ENCODE measurements at regions not wholly inside any gene's neighbourhood (a gene's known extent, or its start where the extent isn't known, plus 50 kb on each side); places are given as distances from the start of the nearest gene placed in this dataset.

- TF ChIP-seq, protein P1, sequence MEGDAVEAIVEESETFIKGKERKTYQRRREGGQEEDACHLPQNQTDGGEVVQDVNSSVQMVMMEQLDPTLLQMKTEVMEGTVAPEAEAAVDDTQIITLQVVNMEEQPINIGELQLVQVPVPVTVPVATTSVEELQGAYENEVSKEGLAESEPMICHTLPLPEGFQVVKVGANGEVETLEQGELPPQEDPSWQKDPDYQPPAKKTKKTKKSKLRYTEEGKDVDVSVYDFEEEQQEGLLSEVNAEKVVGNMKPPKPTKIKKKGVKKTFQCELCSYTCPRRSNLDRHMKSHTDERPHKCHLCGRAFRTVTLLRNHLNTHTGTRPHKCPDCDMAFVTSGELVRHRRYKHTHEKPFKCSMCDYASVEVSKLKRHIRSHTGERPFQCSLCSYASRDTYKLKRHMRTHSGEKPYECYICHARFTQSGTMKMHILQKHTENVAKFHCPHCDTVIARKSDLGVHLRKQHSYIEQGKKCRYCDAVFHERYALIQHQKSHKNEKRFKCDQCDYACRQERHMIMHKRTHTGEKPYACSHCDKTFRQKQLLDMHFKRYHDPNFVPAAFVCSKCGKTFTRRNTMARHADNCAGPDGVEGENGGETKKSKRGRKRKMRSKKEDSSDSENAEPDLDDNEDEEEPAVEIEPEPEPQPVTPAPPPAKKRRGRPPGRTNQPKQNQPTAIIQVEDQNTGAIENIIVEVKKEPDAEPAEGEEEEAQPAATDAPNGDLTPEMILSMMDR (IDR thresholded peaks at IDR 0.05 in 2 of 3, conservative IDR thresholded peaks at IDR 0.05 in 1 of 3; ENCODE audit: borderline replicate concordance in 1 of 3, insufficient read depth in 1 of 3, low read depth in 2 of 3, low read length in 2 of 3) = no peak
- TF ChIP-seq ZNF274 (IDR thresholded peaks at IDR 0.05; ENCODE audit: low read depth, low read length) = no peak
- TF ChIP-seq POLR2A (IDR thresholded peaks at IDR 0.05; ENCODE audit: borderline replicate concordance, extremely low read depth, insufficient read depth, insufficient read length) = no peak
- no peak for TF ChIP-seq RAD21 (IDR thresholded peaks at IDR 0.05; ENCODE audit: low read depth)
- TF ChIP-seq SP1 (IDR thresholded peaks at IDR 0.05; ENCODE audit: low read depth) = no peak
- no peak for TF ChIP-seq ELF1 (IDR thresholded peaks at IDR 0.05; ENCODE audit: borderline replicate concordance, low read depth)
- TF ChIP-seq ATF3 (IDR thresholded peaks at IDR 0.05) = no peak
- TF ChIP-seq EZH2 (IDR thresholded peaks at IDR 0.05) = no peak
- no peak for TF ChIP-seq TCF7L2 (IDR thresholded peaks at IDR 0.05; ENCODE audit: borderline replicate concordance, extremely low read depth, insufficient read depth, insufficient read length)
- no peak for TF ChIP-seq CBX3 (IDR thresholded peaks at IDR 0.05; ENCODE audit: low read depth)
- TF ChIP-seq EZH2phosphoT487 (IDR thresholded peaks at IDR 0.05; ENCODE audit: borderline replicate concordance) = no peak
- no peak for TF ChIP-seq POLR2AphosphoS5 (IDR thresholded peaks at IDR 0.05; ENCODE audit: low read depth, low read length)
- no peak for TF ChIP-seq YY1 (IDR thresholded peaks at IDR 0.05; ENCODE audit: extremely low read depth, insufficient replicate concordance, low read depth, low read length)
Observed at GRCh38 chr22:49066619-49067018, 761.1 kb downstream of the BRD1 start.
